IMR-90 (cell line): ENCODE measurements at regions not wholly inside any gene's neighbourhood (a gene's known extent, or its start where the extent isn't known, plus 50 kb on each side); places are given as distances from the start of the nearest gene placed in this dataset.

Source experiments
- ATAC-seq: fragments of 200-7000 bp; cut with Tn5 transposase; 2 replicates; pipeline ENCODE4 v1.9.1; 2020; ENCODE audit warnings: low read depth, mild to moderate bottlenecking, moderate library complexity
- BruUV-seq: library from RNA; stranded (reverse); fragments of 400-500 nt; replicated peaks from 2 replicates; lab custom pipeline; 2021; lab: Mats Ljungman, UMichigan
- CTCF ChIA-PET: fragments of 300-600 bp; formaldehyde crosslinking; extraction: SDS; loops from one replicate; lab custom pipeline; 2021; ENCODE audit warnings: antibody characterized with exemption; lab: Yijun Ruan, JAX
- POLR2A ChIA-PET: fragments of 300-600 bp; sonication (Branson Sonifier 250); formaldehyde crosslinking; loops from one replicate; lab custom pipeline; 2022; ENCODE audit warnings: antibody characterized with exemption; ENCODE audit not compliant: unreplicated experiment; lab: Charles Lee
- DNase-seq: peaks from one replicate; pipeline ENCODE4 v3.0.0; 2013
- H2AFZ ChIP-seq: replicated peaks from 2 replicates; pipeline ENCODE3; 2013; ENCODE audit warnings: low read length, mild to moderate bottlenecking; ENCODE audit not compliant: poor library complexity
- H2AK5ac ChIP-seq: 2 replicates; pipeline ENCODE4 v1.6.1; 2013; ENCODE audit warnings: low read depth, low read length, inconsistent platforms
- H2AK9ac ChIP-seq: replicated peaks from 2 replicates; pipeline ENCODE3; 2013; ENCODE audit warnings: mild to moderate bottlenecking, low read depth, low read length, moderate library complexity; ENCODE audit not compliant: poor library complexity
- H2BK120ac ChIP-seq: 2 replicates; pipeline ENCODE4 v1.6.1; 2013; ENCODE audit warnings: low read depth, low read length, inconsistent platforms
- H2BK15ac ChIP-seq: 3 replicates; pipeline ENCODE4 v1.6.1; 2013; ENCODE audit warnings: low read depth, low read length, inconsistent platforms
- H2BK20ac ChIP-seq: 2 replicates; pipeline ENCODE4 v1.6.1; 2013; ENCODE audit warnings: low read depth, mild to moderate bottlenecking, inconsistent platforms, low read length, moderate library complexity
- H2BK5ac ChIP-seq: 2 replicates; pipeline ENCODE4 v1.6.1; 2013; ENCODE audit warnings: mild to moderate bottlenecking, low read depth, low read length, inconsistent platforms; ENCODE audit not compliant: poor library complexity, severe bottlenecking
- H3K14ac ChIP-seq: replicated peaks from 2 replicates; pipeline ENCODE4 v1.6.1; 2013; ENCODE audit warnings: low read depth, low read length, inconsistent platforms
- H3K18ac ChIP-seq: 2 replicates; pipeline ENCODE4 v1.6.1; 2013; ENCODE audit warnings: low read depth, low read length, control low read depth
- H3K23ac ChIP-seq: 2 replicates; pipeline ENCODE4 v1.6.1; 2013; ENCODE audit warnings: low read depth, low read length, inconsistent platforms
- H3K27ac ChIP-seq: 2 replicates; pipeline ENCODE4 v1.5.1; 2013; ENCODE audit warnings: mild to moderate bottlenecking, control low read depth, low read length; ENCODE audit not compliant: insufficient read depth
- H3K27me3 ChIP-seq: 2 replicates; pipeline ENCODE4 v1.6.1; 2013; ENCODE audit warnings: low read length; ENCODE audit not compliant: control insufficient read depth, insufficient read depth
- H3K36me3 ChIP-seq: 2 replicates; pipeline ENCODE4 v1.6.1; 2013; ENCODE audit warnings: low read length, mixed read lengths; ENCODE audit not compliant: control insufficient read depth, insufficient read depth
- H3K4ac ChIP-seq: 2 replicates; pipeline ENCODE4 v1.6.1; 2013; ENCODE audit warnings: low read depth, low read length, inconsistent platforms
- H3K4me1 ChIP-seq: 2 replicates; pipeline ENCODE4 v1.6.1; 2013; ENCODE audit warnings: low read length, mixed read lengths; ENCODE audit not compliant: control insufficient read depth, insufficient read depth
- H3K4me2 ChIP-seq: 2 replicates; pipeline ENCODE4 v1.6.1; 2013; ENCODE audit warnings: low read depth, mild to moderate bottlenecking, control low read depth, low read length, moderate library complexity
- H3K4me3 ChIP-seq: 2 replicates; pipeline ENCODE4 v1.5.1; 2013; ENCODE audit warnings: low read depth, mild to moderate bottlenecking, control low read depth, low read length, moderate library complexity; ENCODE audit not compliant: insufficient read depth
- H3K56ac ChIP-seq: 2 replicates; pipeline ENCODE4 v1.6.1; 2013; ENCODE audit warnings: low read length, inconsistent platforms; ENCODE audit not compliant: insufficient read depth; ENCODE audit errors: extremely low read depth
- H3K79me1 ChIP-seq, 2 experiments: 2 replicates each; pipeline ENCODE4 v1.6.1; 2013; ENCODE audit warnings: low read length in 2 of 2, inconsistent platforms in 1 of 2, low read depth in 1 of 2
- H3K9ac ChIP-seq: 2 replicates; pipeline ENCODE4 v1.6.1; 2013; ENCODE audit warnings: low read depth, low read length, control low read depth
- H3K9me1 ChIP-seq: 2 replicates; pipeline ENCODE4 v1.6.1; 2013; ENCODE audit warnings: low read length, inconsistent platforms; ENCODE audit not compliant: insufficient read depth
- H3K9me3 ChIP-seq: 2 replicates; pipeline ENCODE4 v1.6.1; 2013; ENCODE audit warnings: low read length; ENCODE audit not compliant: control insufficient read depth, insufficient read depth
- H4K20me1 ChIP-seq: 2 replicates; pipeline ENCODE4 v1.6.1; 2013; ENCODE audit warnings: low read length, inconsistent platforms; ENCODE audit not compliant: insufficient read depth
- H4K5ac ChIP-seq: 2 replicates; pipeline ENCODE4 v1.6.1; 2013; ENCODE audit warnings: mild to moderate bottlenecking, low read depth, low read length, control low read depth
- H4K8ac ChIP-seq, 2 experiments: 2 replicates each; pipeline ENCODE4 v1.6.1; 2013; ENCODE audit warnings: low read depth in 2 of 2, low read length in 2 of 2, control low read depth in 1 of 2, inconsistent platforms in 1 of 2
- H4K91ac ChIP-seq: 2 replicates; pipeline ENCODE4 v1.6.1; 2013; ENCODE audit warnings: low read depth, low read length, inconsistent platforms; ENCODE audit not compliant: insufficient read depth
- FOS ChIP-seq: fragments of 150-350 bp; IDR thresholded peaks from 2 replicates; pipeline ENCODE4 v1.6.1; 2016; ENCODE audit warnings: low read depth, low read length
- MXI1 ChIP-seq: IDR thresholded peaks from 2 replicates; pipeline ENCODE4 v1.6.1; 2012; ENCODE audit warnings: low read depth, mild to moderate bottlenecking, low read length, moderate library complexity, borderline replicate concordance
- RAD21 ChIP-seq: IDR thresholded peaks from 2 replicates; pipeline ENCODE4 v1.6.1; 2012; ENCODE audit warnings: low read length, improper control_type of control experiment
- RCOR1 ChIP-seq: IDR thresholded peaks from 2 replicates; pipeline ENCODE4 v1.6.1; 2012; ENCODE audit warnings: mild to moderate bottlenecking, low read length, improper control_type of control experiment; ENCODE audit not compliant: insufficient replicate concordance
- WGBS, 2 experiments: methylation state at CpG; one replicate each; pipeline versions ENCODE4 v1.1.5 to v1.1.7; 2013; ENCODE audit warnings: missing lambda C conversion rate in 2 of 2; ENCODE audit not compliant: insufficient read length in 1 of 2; ENCODE audit errors: extremely low coverage in 2 of 2; 5-methylcytosine and 5-hydroxymethylcytosine counted together
- dilution Hi-C: fragments of 300-500 bp; cut with HindIII; formaldehyde crosslinking; loops from one replicate; pipeline ENCODE4 v1.14.3; 2018; ENCODE audit warnings: low sequenced_read_pairs; ENCODE audit not compliant: unreplicated experiment
- in situ Hi-C: fragments of 300-500 bp; cut with MboI; formaldehyde crosslinking; loops from 3 replicates; pipeline ENCODE4 v1.14.3; 2019; ENCODE audit warnings: low sequenced_read_pairs, inconsistent platforms, mixed read lengths
- intact Hi-C: fragments of 100-400 bp; cut with micrococcal nuclease; formaldehyde crosslinking; loops from 2 replicates; pipeline ENCODE4 v1.10.0; 2022
- TF ChIP-seq, protein P1 (sequence below): fragments of 150-350 bp; IDR thresholded peaks from 2 replicates; pipeline ENCODE4 v1.6.1; 2017; ENCODE audit warnings: mild to moderate bottlenecking, antibody characterized with exemption, low read length, low read depth

DNA sequence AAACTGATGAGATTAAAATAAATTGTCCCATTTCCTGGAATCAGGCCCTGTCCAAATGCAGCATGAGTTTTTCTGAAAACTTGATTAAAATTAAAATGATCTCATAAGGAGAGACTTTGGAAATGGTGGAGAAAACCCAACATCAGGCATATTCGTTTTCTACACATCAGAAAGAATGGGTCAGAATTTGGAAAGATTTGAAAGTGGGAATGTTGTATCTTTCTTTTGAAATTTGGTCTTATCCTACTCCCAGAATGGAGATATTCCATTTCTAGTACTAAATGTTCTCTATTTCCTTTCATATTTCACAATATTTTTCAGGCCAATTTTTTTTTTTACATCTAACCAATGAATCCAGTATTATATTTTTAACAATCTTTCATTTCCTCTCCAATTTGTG, 223.9 kb upstream of the RXFP2 start:
- WGBS, 2 experiments = no CpG with 5 or more reads among the region's 1 CpG
- no peak overlapping the region for H2BK15ac ChIP-seq
- H3K9me3 ChIP-seq = no peaks in the 10 kb centered on the region
- dilution Hi-C loops (no loop called here), in situ Hi-C loops (no loop called here), intact Hi-C loops (no loop called here)
- no peak overlapping the region for H3K9ac ChIP-seq
- H4K8ac ChIP-seq = no peak overlapping the region
- no peak overlapping the region for H3K4me2 ChIP-seq
- no peak for TF ChIP-seq RCOR1
- TF ChIP-seq RAD21 = no peak
- TF ChIP-seq MXI1 = no peak
- TF ChIP-seq, protein P1, sequence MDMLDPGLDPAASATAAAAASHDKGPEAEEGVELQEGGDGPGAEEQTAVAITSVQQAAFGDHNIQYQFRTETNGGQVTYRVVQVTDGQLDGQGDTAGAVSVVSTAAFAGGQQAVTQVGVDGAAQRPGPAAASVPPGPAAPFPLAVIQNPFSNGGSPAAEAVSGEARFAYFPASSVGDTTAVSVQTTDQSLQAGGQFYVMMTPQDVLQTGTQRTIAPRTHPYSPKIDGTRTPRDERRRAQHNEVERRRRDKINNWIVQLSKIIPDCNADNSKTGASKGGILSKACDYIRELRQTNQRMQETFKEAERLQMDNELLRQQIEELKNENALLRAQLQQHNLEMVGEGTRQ = no peak
- TF ChIP-seq FOS = no peak
- no peak overlapping the region for H3K56ac ChIP-seq
- H3K79me1 ChIP-seq = no peaks in the 10 kb centered on the region
- no peak overlapping the region for H3K18ac ChIP-seq
- ChIA-PET POLR2A (no interaction called here), CTCF (no interaction called here)
- no peak overlapping the region for H3K27ac ChIP-seq
- no peak overlapping the region for H2BK5ac ChIP-seq
- no peaks in the 10 kb centered on the region for H3K36me3 ChIP-seq
- H2BK20ac ChIP-seq = no peak overlapping the region
- H2AK5ac ChIP-seq = no peak overlapping the region
- no peak overlapping the region for H3K4me3 ChIP-seq
- peaks cover 3% of the 10 kb centered on the region; the same call in 1 of the 2 replicates for H3K27me3 ChIP-seq
- H4K5ac ChIP-seq = no peak overlapping the region
- H3K9me1 ChIP-seq = no peaks in the 10 kb centered on the region
- H3K4me1 ChIP-seq = no peaks in the 10 kb centered on the region
- no peaks in the 10 kb centered on the region for H4K20me1 ChIP-seq
- no peak overlapping the region for H3K23ac ChIP-seq
- no peak overlapping the region for H2AK9ac ChIP-seq
- ATAC-seq (no peak), DNase-seq (no peak)
- no peak overlapping the region for H3K14ac ChIP-seq
- BruUV-seq = no TSS peak
- no peak overlapping the region for H2AFZ ChIP-seq
- no peak overlapping the region for H4K91ac ChIP-seq
- H3K4ac ChIP-seq = no peak overlapping the region
- H2BK120ac ChIP-seq = no peak overlapping the region
